Astrocyte of the spinal cord (primary cell): ENCODE measurements at regions not wholly inside any gene's neighbourhood (a gene's known extent, or its start where the extent isn't known, plus 50 kb on each side); places are given as distances from the start of the nearest gene placed in this dataset.

Experiments used
- DNase-seq: peaks from one replicate; pipeline ENCODE4 v3.0.0; 2011; ENCODE audit warnings: low read depth, low spot score
- H3K4me3 ChIP-seq: 2 replicates; pipeline ENCODE4 v1.5.1; 2011; ENCODE audit warnings: low read depth, mild to moderate bottlenecking, low read length, moderate library complexity
- in situ Hi-C: cut with HindIII; loops from 2 replicates; pipeline ENCODE4 v1.10.0; 2017; ENCODE audit warnings: low sequenced_read_pairs
- TF ChIP-seq, protein P1 (sequence below): IDR thresholded peaks from 2 replicates; pipeline ENCODE4 v1.5.1; 2012; ENCODE audit warnings: low read depth, mild to moderate bottlenecking, low read length, inconsistent platforms

DNA sequence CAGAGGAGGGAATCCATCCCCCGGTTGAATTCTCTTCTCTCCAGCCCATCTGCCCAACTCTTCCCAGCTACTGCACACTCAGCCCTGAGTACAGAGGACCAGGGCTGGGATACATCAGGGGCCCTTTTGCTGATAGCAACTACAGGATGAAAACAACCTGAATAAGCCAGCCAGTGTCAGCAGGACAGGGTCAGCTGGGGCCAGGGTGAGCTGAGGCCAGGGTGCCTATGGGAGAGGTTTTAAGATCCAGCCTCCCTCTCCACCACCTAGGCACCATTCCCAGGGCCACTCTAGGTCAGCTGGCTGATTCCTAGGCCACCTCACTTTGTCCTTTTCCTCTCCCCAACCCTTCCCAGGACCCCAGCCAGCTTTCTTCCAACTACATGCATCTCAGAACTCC is 83.8 kb downstream of the MRPL46 start:
- TF ChIP-seq, protein P1, sequence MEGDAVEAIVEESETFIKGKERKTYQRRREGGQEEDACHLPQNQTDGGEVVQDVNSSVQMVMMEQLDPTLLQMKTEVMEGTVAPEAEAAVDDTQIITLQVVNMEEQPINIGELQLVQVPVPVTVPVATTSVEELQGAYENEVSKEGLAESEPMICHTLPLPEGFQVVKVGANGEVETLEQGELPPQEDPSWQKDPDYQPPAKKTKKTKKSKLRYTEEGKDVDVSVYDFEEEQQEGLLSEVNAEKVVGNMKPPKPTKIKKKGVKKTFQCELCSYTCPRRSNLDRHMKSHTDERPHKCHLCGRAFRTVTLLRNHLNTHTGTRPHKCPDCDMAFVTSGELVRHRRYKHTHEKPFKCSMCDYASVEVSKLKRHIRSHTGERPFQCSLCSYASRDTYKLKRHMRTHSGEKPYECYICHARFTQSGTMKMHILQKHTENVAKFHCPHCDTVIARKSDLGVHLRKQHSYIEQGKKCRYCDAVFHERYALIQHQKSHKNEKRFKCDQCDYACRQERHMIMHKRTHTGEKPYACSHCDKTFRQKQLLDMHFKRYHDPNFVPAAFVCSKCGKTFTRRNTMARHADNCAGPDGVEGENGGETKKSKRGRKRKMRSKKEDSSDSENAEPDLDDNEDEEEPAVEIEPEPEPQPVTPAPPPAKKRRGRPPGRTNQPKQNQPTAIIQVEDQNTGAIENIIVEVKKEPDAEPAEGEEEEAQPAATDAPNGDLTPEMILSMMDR, result no peak
- DNase-seq, result no peak
- no peak overlapping the region for H3K4me3 ChIP-seq
- in situ Hi-C loops, result no loop called here

DNA sequence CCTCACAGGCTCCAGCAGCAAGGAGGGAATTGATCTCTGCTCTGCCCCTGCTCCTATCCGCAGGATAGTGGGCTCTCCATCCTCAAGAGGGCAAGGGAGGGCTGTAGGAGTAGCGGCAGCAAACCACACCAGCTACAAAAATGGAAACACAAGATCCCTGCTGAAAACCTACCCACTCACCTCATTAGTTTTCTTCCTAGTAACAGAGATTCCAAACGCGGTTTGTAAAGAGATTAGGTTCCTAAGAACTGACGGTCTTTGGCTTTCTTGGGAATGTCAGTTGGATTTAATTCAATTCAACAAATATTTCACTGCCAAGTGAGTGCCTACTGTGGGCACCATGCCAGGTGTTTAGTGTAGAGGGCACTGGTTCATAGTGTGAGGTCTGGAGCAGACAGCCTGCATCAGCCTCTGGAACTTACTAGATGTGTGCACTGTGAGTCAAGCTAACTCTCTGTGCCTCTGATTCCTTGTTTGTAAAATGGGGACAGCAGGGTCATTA is 84.7 kb downstream of the MRPL46 start:
- in situ Hi-C loops, result no loop called here

DNA sequence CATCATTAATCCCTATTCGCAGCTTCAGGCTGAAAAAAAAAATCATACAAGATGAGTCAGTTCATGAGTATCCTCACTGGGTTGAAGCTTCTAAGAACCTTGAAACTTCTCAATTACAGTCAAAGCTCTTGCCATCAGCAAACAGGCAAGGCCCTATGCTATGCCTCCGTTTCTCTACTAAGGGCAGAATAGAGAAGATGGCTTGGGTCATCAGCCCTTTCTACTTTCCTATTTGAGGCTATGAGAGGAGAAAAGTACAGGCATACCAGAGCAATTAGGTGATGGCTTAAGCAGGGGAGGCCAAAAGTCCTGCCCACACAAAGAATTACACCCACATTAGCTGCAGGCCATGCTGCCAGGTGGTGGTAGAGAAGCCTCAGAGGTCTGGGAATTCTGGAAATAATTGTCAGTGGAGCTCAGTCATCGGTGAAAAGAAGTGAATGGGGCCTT is 89.0 kb downstream of the MRPL46 start:
- in situ Hi-C loops, result no loop called here
- DNase-seq, result peak; percentile 10
- no peak overlapping the region for H3K4me3 ChIP-seq
- TF ChIP-seq, protein P1, result no peak

More for the DNA sequence above, 84.7 kb downstream of the MRPL46 start:
- DNase-seq, result peak; percentile 7
- H3K4me3 ChIP-seq, result no peak overlapping the region
- TF ChIP-seq, protein P1, result no peak

DNA sequence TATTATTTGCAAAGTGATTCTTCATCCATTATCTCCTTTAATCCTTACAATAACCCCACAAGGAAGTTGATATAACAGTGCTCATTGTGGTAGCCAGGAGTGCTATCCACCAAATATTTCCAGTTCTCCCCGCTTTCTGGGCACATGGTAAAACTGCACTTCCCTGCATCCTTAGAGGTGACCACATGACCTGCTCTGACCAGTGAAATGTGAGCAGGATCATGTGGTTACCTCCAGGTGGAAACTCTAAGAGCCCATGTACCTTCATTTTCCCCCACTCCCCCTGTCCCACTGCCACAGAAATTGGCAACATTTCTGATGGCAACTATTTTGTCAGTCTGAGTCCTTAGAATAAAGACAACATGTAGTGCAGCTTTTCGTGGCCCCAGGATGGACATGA is 89.7 kb downstream of the MRPL46 start:
- in situ Hi-C loops, result no loop called here
- no peak for DNase-seq
- TF ChIP-seq, protein P1, result no peak
- no peak overlapping the region for H3K4me3 ChIP-seq

DNA sequence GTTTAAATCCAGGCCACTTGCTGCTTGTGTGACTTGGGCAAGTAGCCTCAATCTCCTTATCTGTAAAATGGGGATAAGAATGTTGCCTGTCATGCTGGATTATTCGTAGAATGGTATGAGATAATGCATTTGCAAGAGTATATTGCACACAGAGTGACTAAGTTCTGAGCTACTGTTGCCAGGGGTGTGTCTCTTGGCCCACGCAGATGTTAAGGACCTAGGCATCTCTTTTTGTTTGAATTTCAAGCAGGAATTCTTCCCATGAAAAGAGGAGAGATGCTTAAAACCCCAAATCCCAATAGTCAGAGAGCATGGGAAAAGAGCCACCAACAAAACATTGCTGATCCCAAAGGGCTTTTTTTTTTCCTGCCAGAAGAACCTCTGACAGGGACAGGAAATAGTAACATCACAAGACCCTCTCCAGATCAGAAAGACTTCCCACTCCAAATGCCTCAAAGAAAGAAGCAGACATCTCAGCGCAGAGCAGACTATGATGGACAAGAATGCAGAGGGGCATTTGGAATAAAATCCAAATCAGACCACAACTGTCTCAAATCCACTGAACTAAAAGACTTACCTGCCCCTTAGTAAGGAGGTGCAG is 90.5 kb downstream of the MRPL46 start:
- peak; percentile 23 for DNase-seq
- in situ Hi-C loops, result no loop called here
- H3K4me3 ChIP-seq, result no peak overlapping the region
- TF ChIP-seq, protein P1, result no peak

DNA sequence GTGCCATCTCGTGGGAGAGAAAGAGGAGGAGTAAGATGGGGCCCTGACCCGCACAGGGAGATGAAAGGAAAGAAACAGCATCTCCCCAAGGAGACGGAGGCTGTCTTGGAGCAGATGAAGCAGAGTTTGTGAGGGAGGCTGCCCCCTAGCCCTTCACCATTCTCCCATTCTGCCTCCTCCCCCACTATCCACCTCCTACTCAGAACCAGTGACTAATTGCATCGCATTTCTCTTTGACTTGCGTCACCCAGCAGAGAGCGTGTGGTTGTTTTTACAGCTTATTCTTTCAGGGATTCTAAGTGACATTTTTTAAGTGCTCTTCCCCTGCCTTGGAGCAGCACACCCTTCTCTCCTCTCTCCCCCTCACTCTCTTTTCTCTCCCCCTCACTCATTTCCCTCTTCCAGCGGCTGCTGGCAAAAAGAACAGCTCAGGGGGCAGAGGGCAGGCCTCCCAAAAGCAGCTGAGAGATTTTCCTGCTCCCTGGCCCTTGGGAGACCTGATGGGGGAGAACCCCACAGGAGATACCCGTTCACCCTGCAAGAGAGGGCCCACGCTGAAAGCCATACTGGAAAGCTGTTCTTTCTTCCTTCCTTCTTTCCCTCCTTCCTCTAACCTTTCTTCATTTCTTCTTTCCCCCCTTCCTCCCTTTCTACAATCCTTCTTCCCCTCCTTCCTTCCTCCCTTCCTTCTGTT is 91.8 kb downstream of the MRPL46 start:
- TF ChIP-seq, protein P1, result no peak
- no peak overlapping the region for H3K4me3 ChIP-seq
- in situ Hi-C loops, result no loop called here
- peak; percentile 53 for DNase-seq
